HG03175 (cell line): ENCODE measurements at regions not wholly inside any gene's neighbourhood (a gene's known extent, or its start where the extent isn't known, plus 50 kb on each side); places are given as distances from the start of the nearest gene placed in this dataset.

Experiments
- ATAC-seq: cut with Tn5 transposase; IDR thresholded peaks from one replicate; pipeline ENCODE4 v1.9.1; 2021; ENCODE audit warnings: mild to moderate bottlenecking, moderate library complexity; ENCODE audit not compliant: unreplicated experiment

DNA sequence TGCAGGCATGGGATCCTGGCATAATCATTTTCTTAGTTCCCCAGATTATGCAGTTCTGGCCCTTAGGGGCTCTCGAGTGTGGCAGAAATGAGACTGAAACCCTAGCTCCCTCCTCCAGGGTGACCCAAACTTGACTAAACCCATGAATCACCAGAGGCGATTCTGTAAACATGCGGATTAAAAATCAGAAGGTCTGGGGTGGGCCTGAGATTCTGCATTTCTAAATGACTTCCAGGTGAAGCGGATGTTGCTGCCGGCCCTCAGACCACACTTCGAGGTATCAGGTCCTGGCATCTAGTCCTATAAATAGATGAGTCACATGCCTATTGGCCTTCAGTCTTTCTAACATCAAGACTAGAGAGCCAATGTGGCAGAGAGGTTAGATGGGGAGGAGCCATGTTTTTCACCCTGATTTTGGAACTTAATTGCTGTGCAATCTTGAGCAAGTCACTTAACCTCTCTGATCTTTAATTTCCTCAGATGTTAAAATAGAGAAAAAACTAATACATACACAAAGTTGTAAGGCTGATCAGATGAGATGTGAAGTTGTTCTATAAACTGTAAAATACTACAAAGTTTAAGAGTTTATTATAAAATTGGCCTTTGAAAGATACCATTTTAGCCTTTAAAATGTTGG is 431.2 kb downstream of the FOXO1 start:
- no peak for ATAC-seq

DNA sequence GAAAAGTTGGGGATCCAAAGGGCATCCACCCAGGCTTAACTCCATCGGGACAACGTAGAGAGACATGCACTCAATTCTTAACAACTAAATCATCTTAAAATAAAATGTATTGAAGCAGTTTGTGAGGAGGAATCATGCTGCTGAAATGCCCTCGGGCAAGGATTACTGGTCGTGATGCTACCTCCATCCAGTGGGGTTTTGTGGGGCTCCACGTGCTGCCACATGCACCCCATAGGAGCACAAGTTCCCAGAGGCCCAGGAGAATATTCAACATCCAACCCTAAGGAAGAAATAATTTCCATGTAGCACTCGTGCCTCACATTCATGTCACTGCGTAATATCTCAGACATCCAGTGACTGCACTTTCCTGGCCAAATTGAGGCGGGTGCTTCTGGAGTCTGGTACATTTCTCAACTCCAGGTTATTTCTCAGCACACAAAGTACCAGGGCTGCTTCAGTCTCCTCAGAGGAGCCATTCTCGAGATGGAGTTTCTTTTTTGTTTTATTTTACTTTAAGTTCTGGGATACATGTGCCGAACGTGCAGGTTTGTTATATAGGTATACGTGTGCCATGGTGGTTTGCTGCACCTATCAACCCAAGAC is 429.8 kb downstream of the FOXO1 start:
- no peak for ATAC-seq

DNA sequence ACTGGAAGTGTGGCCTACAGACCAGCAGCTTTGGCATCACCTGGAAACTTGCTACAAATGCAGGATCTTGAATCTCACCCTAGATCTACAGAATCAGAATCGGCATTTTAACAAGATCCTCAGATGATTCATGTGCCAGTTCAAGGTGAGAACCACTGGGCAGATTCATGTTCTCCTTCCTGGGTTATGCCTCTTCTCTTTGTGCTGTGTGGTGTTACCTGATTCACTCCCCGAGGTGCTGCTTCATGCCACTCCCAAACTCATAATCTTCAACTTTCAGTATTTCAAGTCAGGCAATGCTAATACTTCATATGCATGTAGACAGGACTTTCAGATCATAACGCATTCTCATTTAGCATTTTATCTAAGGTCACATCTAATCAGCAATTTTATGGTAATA is 427.7 kb downstream of the FOXO1 start:
- ATAC-seq: no peak

DNA sequence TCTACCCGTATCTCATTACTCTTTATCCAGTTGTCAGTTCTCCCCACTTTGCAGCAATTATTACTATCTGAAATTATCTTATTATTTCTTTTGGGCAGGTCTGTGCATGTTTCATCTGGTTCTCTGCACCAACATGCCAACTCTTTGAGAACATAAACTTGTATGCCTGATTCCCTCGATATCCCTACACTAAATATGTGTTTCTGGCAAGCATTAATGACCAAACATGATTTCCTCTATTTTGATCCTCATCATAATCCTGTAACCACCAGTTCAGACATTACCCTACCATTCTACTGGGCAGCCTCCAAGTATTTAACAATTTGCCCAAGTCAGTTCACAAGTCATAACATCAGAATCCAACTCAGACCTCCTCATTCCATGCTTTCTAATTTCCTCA is 426.1 kb downstream of the FOXO1 start:
- no peak for ATAC-seq

DNA sequence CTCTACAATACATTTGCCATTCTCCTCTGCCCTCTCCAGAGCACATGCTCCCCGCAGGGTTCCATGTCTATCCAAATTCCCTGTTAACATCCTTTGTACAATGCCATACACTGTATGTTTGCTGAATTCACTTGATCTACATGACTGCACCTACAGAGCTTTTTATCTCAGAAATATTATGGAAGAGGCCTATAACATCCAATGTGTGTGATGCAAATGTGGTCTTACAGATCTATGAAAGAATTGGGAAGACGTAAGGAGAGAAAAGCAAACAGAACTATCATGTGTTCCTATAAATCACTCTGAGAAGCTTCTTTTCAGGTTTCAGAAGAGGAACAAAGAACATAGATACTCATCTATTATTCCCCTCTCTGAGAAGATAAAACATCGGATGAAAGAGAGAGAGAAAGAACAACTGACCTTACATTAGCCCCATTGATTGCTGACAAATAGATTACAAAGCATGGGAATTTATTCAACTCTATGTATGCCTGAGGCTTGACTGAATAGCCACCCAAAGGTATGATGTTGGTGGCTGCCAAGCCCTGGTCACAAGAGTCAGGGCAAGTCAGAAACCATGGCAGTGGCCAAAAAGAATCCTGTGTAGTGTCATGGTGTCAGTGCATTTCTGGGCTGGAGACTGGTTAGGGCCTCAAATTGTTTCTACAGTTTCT is 425.2 kb downstream of the FOXO1 start:
- ATAC-seq: no peak

DNA sequence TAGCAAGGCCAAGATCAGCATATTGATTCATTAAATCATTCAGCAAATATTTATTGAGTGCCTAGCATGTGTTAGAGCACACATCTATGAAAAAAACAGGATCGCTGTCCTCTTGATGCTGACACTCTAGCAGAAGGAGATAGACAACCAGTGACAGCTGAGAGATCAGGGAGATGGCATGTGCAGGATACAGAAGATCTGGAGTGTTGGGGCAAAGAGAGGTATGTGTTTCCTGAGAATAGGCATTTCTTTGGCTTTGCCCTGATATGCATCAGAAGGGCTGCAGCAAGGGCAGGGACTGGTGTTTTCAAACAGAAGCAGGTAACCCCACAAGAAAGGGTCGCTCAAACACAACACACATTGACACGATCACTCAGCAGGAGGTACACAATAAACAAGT is 423.4 kb downstream of the FOXO1 start:
- ATAC-seq: no peak

GRCh38 chr13:40243982-40244381 is 422.5 kb downstream of the FOXO1 start:
- no peak for ATAC-seq

DNA sequence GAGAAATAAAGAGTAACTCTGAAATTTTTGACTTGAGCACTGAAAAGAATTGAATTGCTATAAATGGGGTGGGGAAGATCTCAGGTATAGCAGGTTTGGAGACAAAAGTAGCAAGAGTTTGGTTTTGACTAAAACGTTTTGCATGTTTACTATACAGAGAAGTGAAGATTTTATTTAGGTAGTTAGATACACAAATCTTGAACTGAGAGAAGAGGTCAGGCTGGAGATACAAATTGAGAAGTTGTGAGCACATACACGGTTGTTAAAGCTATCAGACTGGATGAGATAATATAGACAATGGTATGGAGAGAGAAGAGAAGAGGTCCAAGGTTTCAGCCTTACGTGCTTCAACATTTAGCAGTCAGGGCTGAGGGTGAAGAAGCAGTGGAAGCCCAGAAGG is 420.9 kb downstream of the FOXO1 start:
- no peak for ATAC-seq

- ATAC-seq: no peak
Observed at GRCh38 chr13:40247845-40248244, 418.6 kb downstream of the FOXO1 start.

- ATAC-seq: no peak
Observed at GRCh38 chr13:40251343-40252032, 415.0 kb downstream of the FOXO1 start.

DNA sequence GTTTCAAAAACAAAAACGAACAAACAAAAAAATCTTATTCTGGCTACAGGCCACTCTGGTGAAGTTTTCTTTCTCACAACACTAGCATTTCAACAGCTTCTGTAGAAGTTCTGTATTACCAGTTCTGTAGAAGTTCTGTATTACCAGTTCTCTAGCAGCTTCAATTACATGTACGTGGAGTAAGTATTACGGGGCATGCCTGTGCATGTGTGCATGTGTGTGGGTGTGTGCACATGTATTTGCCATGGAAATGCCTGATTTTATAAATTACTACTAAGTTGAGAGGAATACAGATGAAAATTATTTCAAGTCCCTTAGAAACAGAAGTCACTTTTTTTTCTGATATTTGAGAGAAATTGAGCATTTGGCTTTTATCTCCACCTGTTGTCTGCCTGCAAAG is 414.2 kb downstream of the FOXO1 start:
- no peak for ATAC-seq

DNA sequence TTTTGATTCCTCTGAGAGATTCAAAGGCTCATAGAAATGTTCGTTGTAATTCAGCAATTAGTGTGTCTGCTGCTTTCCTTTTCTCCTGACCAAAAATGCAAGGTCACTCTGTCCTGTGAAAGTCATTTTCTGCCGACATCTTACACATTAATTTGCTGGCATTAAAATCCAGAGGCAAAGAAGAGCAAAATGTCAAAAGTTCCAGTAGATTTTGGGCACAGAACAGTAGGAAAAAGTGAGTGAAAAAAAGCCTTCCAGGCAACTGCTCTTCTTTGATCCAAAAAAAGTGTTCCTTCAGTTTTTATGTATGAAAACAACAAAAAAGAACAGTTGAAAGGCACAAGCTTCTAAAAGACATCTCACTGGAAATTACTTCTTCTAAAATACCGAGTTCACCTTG is 413.8 kb downstream of the FOXO1 start:
- no peak for ATAC-seq

- no peak for ATAC-seq
Observed at GRCh38 chr13:40254394-40254793, 412.0 kb downstream of the FOXO1 start.

DNA sequence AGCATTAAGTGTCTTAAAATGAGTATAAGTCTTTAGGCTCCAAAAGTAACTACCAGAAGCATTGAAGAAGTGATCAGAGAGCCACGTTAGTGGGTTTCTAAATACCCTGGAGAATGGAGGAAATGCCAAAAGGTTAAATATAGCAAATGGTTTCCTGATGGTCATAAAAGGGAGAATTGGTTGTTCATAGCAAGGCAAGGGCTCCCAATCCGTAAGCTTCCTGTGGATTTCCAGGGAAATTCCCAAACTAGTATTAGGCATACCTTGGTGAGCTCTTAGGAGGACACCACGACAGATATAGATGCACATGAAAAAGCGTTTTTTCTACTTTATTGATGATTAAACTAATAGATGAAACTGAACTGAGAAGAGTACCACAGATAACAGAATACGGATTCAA is 410.9 kb downstream of the FOXO1 start:
- ATAC-seq: no peak

DNA sequence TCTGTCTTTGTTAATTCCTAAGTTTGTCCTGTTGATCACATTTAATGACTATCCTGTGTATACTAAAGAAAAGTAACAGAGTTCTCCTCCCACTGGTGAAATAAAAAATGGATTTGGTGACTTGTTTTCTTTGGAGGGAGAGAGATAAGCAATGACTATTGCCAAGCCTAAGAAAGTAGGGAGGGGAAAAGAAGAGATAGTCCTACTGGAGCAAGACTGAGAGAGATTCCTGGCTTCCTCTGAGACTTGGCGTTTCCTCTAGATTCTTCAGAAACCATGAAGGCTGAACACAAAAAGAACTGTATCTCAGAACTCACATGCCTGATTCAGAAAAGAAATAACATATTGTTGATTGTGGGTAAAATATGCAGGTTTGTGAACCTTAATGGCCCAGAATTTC is 406.5 kb downstream of the FOXO1 start:
- ATAC-seq: no peak

GRCh38 chr13:40261336-40261735 is 405.1 kb downstream of the FOXO1 start:
- ATAC-seq: no peak

GRCh38 chr13:40261947-40262346 is 404.5 kb downstream of the FOXO1 start:
- no peak for ATAC-seq

- no peak for ATAC-seq
Observed at GRCh38 chr13:40269086-40269485, 397.4 kb downstream of the FOXO1 start.

DNA sequence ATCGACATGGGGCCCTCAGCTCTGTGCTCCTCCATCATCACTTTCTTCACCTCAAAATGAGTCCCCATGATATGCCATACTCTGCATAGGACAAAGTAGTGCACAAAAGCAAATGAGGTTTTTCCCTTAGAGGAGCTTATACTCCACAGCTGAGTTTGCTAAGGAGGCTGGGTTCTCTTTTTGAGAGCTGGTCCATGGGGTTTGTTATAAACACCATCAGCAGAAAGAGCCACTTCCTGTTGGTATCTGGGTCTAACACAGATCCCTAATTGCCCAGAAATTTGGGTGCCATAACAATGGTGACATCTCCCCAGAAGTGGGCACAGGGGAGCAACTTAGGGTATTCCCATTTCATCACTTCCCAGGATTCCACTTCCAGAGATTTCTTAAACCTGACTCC is 395.7 kb downstream of the FOXO1 start:
- no peak for ATAC-seq

DNA sequence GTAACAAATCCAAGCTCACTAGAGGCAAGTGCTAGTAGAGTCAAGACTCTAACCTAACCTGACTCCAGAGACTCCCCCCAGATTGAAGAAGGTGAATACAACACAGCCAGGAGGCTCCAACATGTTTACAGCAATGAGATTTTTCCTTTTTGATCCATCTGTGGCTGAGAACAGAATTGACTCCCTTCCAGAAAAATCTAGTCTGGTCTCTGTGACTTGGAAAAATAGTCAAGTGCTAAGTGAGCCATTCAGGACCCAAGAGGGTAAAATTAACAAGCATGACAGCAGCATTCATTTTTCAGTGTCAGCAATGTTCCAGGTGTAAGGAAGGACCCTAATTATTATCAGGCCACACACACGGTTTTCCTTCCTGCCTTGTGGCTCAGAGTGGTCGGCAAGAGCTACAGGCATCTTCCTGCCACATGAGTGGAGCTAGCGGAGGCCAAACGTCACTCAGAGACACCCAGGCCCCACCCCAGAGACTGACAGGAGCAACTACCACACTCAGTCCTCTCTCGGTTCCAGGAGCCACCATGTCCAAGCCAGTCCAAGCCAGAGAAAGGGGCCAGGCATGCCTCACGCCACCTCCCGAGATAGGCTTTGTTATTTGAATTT is 395.1 kb downstream of the FOXO1 start:
- no peak for ATAC-seq

DNA sequence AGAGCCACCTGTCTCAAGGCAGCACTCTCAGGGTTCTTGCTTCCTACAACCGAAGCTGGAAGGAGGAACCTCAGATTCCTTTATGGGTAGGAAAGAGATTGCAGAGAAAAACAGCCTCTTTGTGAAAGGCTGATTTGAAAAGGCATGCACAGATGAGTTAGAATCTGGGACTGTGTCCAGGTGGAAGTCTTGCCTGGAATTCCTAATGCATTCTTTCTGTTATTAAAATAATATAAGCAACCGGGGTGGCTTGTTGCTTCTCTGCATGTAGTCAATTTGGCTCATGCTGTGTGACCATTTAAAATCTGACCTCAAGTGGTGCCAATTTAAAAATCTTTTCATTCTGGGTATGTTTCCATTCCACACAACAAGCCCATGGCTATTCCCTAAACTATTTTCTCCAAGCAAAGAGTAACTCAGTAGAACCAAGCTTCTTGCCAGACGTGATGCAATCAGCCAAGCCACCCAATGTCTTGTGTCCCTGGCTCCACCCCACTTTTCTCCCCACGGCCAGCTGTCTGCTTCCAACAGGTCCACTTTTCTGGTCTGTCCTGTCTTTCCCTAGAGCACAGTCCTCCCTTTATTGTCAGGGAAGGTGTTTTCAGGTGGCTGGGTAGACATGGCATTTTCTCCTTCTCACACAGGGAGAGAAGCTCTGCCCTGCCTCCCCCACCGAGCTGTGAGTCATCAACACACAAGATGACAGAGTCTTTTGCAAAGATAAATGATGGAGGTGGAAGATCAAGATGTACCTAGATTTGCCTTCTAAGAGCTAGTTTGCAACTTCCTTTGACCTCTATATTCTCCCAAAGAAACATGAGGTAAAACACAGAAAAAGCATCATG is 394.3 kb downstream of the FOXO1 start:
- no peak for ATAC-seq
